Stimulated activated memory B cell treated with anti-CD40 and anti-IgM and Interleukin-4, amounts not matched to agents 10 μg/mL and 1 μg/mL and 100 μg/mL, for 72 hours (primary cell): ENCODE measurements at regions not wholly inside any gene's neighbourhood (a gene's known extent, or its start where the extent isn't known, plus 50 kb on each side); places are given as distances from the start of the nearest gene placed in this dataset.

Source experiments
- ATAC-seq: fragments of 150-1000 bp; cut with Tn5 transposase; 2 replicates; pipeline ENCODE4 v1.10.0; 2021
- H3K27ac Mint-ChIP-seq: one replicate; pipeline ENCODE4 v1.8.0; 2022; ENCODE audit warnings: mild to moderate bottlenecking, mixed read lengths
- H3K27me3 Mint-ChIP-seq: one replicate; pipeline ENCODE4 v1.8.0; 2022; ENCODE audit warnings: mixed read lengths
- H3K36me3 Mint-ChIP-seq: one replicate; pipeline ENCODE4 v1.8.0; 2022; ENCODE audit warnings: mixed read lengths
- H3K4me1 Mint-ChIP-seq: one replicate; pipeline ENCODE4 v1.8.0; 2022; ENCODE audit warnings: mixed read lengths
- H3K4me3 Mint-ChIP-seq: one replicate; pipeline ENCODE4 v1.8.0; 2022; ENCODE audit warnings: mild to moderate bottlenecking, moderate library complexity, mixed read lengths
- H3K9me3 Mint-ChIP-seq: one replicate; pipeline ENCODE4 v1.8.0; 2022; ENCODE audit warnings: mixed read lengths

DNA sequence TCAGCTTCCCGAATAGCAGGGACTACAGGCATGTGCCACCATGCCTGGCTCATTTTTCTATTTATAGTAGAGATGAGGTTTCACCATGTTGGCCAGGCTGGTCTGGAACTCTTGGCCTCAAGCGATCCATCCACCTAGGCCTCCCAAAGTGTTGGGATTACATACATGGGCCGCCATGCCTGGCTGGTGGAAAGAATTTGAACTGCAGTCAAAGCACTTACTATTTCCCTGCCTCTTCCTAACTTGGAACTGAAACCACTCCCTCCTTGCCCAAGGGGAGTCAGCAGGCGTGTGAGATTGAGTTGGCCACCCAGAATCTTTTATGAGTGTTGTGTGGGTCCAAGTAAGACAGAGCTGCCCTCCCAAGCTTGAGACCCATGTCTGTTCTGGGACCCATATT, 86.1 kb upstream of the PTPN3 start:
- Mint-ChIP-seq H3K27me3 (peaks cover 23% of the 10 kb centered on the region), H3K4me3 (no peak overlapping the region), H3K36me3 (no peaks in the 10 kb centered on the region), H3K4me1 (no peaks in the 10 kb centered on the region), H3K9me3 (no peaks in the 10 kb centered on the region), H3K27ac (no peak overlapping the region)
- ATAC-seq = no peak

DNA sequence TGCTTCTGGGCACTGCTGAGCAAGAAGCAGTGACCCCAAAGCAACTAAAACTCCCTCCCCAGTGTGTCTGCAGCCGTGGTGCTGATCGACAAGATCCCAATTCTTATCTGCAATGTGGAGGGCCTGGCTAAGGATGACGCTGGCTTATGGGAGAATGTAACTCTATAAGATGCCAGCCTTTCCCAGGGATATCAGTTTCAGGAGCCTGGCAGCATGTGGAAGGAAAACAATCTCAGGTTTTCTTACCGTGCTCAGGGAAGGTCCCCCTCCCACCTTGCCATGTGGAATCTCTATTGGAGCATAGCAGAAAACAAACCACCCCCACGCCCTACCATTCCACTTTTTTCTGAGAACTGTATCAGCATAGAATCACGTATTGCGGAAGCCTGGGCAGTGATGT, 87.7 kb upstream of the PTPN3 start:
- no peak for ATAC-seq
- Mint-ChIP-seq H3K9me3 (peaks cover 4% of the 10 kb centered on the region), H3K4me3 (no peak overlapping the region), H3K27ac (no peak overlapping the region), H3K27me3 (peaks cover 29% of the 10 kb centered on the region), H3K4me1 (no peaks in the 10 kb centered on the region), H3K36me3 (no peaks in the 10 kb centered on the region)

DNA sequence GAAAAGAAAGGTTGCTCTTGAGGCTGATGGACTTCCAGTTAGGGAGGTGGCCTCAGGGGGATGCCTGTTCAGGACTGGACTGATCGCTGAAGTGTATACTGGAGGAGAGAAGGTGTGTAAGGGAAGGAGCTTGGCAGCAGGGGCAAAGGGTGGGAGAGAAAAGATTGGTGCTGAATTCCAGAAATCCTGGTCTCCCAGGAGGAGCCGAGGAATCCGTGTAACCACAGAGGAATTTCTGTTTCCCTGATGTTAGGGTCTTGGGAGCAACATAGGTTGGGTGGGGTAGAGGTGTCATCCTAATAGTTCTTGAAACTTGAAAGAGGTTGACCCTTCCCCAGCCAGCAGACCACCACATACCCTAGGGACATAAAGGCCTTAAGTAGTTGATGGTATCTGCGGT, 88.9 kb upstream of the PTPN3 start:
- no peak overlapping the region for H3K4me3 Mint-ChIP-seq
- H3K36me3 Mint-ChIP-seq = no peaks in the 10 kb centered on the region
- ATAC-seq = no peak
- H3K9me3 Mint-ChIP-seq = peaks cover 4% of the 10 kb centered on the region
- no peak overlapping the region for H3K27ac Mint-ChIP-seq
- no peaks in the 10 kb centered on the region for H3K4me1 Mint-ChIP-seq
- peaks cover 33% of the 10 kb centered on the region for H3K27me3 Mint-ChIP-seq

DNA sequence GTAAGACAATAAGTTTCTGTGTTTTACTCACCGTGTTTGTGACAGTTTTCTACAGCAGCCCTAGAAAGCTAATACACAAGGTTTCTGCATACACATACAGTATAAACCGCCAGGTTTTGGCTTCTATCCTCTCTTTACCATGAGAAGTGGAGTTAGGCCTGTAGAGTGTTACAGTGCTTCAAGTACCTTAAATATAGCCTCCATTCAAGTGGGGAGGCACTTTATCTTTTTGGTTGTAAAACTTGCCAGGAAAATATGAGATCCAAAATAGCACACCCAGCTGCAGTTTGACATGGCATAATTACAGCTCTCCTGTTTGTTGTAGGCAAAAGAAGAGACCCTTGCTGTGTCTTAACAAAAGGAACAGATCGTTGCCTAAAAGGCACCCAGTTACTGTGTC, 90.3 kb upstream of the PTPN3 start:
- no peaks in the 10 kb centered on the region for H3K4me1 Mint-ChIP-seq

DNA sequence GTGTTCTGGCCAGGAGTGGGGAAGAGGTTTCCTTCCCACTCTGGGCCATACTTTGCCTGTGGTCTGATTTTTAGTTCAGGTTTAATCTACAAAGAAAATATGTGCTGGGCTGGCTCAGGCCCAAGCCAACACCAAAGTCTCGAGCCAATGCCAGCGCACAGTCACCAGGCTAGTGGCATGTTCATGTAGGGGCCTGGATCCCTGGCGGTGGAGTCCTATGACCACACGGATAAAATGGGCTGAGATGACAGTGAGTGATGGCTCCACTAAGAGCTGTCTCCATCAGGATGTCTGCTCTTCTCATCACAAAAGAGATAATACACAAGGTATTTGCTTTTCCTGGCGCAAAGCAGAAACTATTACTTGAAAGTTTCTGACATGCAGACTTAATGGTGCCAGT, 92.9 kb upstream of the PTPN3 start:
- Mint-ChIP-seq H3K9me3 (peaks cover 4% of the 10 kb centered on the region), H3K27ac (no peak overlapping the region), H3K4me1 (no peaks in the 10 kb centered on the region), H3K27me3 (peaks cover 33% of the 10 kb centered on the region), H3K4me3 (no peak overlapping the region), H3K36me3 (no peaks in the 10 kb centered on the region)
- no peak for ATAC-seq

More for the DNA sequence above, 90.3 kb upstream of the PTPN3 start:
- Mint-ChIP-seq H3K27me3 (peaks cover 45% of the 10 kb centered on the region), H3K27ac (no peak overlapping the region), H3K4me3 (no peak overlapping the region), H3K9me3 (peaks cover 4% of the 10 kb centered on the region), H3K36me3 (no peaks in the 10 kb centered on the region)
- ATAC-seq = no peak

DNA sequence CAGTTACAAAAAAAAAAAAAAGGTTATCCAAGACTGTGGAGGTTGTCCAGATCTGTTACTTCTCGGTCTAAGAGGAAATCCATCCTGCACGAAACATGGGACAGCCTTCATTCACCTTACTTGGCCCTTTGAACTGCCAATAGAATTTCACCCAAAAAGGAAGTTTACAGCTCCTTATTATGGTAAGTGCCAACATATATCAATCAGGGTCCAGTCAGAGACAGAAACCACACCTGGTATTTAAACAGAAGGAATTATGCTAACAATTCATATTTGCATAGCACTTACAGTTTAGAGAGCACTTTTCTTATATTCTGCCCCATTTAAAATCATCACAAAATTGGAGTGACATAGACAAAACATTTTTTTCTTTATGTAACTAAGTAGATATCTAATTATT, 93.6 kb upstream of the PTPN3 start:
- no peaks in the 10 kb centered on the region for H3K36me3 Mint-ChIP-seq

DNA sequence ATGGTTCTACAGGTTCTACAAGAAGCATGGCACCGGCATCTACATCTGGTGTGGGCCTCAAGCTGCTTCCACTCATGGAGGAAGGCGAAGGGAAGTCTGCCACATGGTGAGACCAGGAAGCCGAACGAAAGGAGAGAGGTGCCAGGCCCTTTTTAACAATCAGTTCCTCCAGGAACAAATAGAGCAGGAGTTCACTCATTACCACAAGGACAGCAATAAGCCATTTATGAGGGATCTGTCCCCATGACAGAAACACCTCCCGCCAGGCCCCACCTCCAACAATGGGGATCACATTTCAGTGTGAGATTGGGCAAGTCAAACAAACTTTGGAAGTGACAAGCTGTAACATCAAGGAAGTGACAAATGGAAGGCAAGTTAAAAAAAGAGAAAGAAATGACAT, 95.5 kb upstream of the PTPN3 start:
- no peak for ATAC-seq
- no peak overlapping the region for H3K4me3 Mint-ChIP-seq
- H3K4me1 Mint-ChIP-seq = no peaks in the 10 kb centered on the region
- H3K9me3 Mint-ChIP-seq = peaks cover 4% of the 10 kb centered on the region
- no peaks in the 10 kb centered on the region for H3K36me3 Mint-ChIP-seq
- H3K27ac Mint-ChIP-seq = no peak overlapping the region
- peaks cover 23% of the 10 kb centered on the region for H3K27me3 Mint-ChIP-seq

More for the DNA sequence above, 93.6 kb upstream of the PTPN3 start:
- Mint-ChIP-seq H3K4me1 (no peaks in the 10 kb centered on the region), H3K9me3 (peaks cover 4% of the 10 kb centered on the region), H3K27me3 (peaks cover 29% of the 10 kb centered on the region), H3K4me3 (no peak overlapping the region), H3K27ac (no peak overlapping the region)
- no peak for ATAC-seq

DNA sequence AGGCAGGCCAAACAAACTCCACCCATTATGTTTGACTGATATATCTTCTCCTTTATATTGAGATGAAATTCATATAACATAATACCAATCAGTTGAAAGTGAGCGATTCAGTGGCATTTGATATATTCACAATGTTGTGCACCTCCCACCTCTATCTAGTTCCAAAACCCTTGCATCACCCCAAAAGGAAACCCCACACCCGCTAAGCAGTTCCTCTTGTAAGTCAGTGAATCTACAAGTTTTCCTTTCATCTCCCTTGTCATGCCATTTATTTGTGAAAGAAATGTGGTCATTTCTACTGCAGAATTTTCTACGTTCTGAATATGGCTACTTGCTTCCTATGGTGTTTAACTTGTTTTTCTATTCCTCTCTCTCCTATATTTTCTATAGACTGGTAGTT, 99.4 kb upstream of the PTPN3 start:
- Mint-ChIP-seq H3K36me3 (no peaks in the 10 kb centered on the region), H3K27me3 (peaks cover 21% of the 10 kb centered on the region), H3K4me1 (no peaks in the 10 kb centered on the region), H3K4me3 (no peak overlapping the region), H3K27ac (no peak overlapping the region), H3K9me3 (no peaks in the 10 kb centered on the region)
- no peak for ATAC-seq

DNA sequence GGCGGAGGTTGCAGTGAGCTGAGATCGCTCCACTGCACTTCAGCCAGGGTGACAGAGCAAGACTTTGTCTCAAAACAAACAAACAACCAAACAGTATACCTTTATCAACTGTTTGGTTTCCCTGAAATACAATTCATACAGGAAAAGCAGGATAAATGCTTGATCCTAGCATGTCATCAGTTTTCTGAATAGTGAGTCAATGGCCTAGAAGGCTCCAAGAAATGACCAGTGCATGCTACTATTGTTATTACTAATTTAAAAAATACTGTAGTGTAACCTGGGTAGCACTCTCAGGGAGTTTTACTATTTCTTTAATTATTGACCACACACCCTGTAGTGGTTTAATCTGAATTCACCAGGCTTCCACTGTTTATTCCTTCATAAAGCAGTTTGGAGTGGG, 101.0 kb upstream of the PTPN3 start:
- Mint-ChIP-seq H3K9me3 (no peaks in the 10 kb centered on the region), H3K4me1 (no peaks in the 10 kb centered on the region), H3K4me3 (no peak overlapping the region), H3K36me3 (no peaks in the 10 kb centered on the region), H3K27me3 (peaks cover 25% of the 10 kb centered on the region), H3K27ac (no peak overlapping the region)
- no peak for ATAC-seq

DNA sequence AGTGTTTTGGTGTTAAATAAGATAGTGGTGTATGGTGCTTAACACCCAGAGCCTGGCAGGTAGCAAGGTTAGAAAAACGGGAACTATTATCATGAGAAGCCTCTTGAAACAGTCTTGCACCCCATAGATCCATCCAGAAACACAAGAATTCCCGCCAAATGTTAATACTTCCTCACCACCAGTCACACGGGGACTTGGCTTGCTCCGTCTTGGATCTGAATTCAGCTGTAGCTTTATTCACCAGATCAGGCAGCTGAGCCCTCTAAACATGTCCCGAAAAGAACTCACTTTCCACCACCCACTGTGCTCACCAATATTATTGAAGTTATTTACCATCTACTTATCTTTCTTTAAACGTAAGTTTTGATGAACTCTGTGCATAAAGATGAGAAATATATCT, 101.6 kb upstream of the PTPN3 start:
- no peak overlapping the region for H3K4me3 Mint-ChIP-seq
- no peaks in the 10 kb centered on the region for H3K9me3 Mint-ChIP-seq
- ATAC-seq = no peak
- H3K36me3 Mint-ChIP-seq = no peaks in the 10 kb centered on the region
- peaks cover 26% of the 10 kb centered on the region for H3K27me3 Mint-ChIP-seq
- no peak overlapping the region for H3K27ac Mint-ChIP-seq
- no peaks in the 10 kb centered on the region for H3K4me1 Mint-ChIP-seq

DNA sequence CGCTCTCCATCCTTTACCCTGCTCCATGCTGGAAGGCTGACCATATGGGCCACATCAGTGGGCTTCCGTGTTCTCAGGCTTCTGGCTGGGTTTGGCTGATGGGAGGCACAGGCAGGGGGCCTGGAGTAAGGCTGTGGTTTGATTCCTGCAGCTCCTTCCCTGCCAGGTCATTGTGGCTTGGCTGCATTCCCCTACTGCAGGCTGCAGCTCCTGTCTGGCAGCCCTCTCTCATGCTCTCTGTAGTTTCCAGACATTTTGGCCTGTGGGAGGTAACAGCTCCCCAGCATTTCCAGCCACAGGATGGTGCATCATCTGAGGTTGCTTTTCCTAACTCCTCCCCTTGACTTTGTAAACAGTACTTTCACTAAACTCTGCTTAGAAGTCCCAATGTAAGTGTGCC, 102.0 kb upstream of the PTPN3 start:
- Mint-ChIP-seq H3K4me1 (no peaks in the 10 kb centered on the region), H3K36me3 (no peaks in the 10 kb centered on the region), H3K27ac (no peak overlapping the region), H3K4me3 (no peak overlapping the region), H3K9me3 (no peaks in the 10 kb centered on the region), H3K27me3 (peaks cover 26% of the 10 kb centered on the region)
- ATAC-seq = no peak

DNA sequence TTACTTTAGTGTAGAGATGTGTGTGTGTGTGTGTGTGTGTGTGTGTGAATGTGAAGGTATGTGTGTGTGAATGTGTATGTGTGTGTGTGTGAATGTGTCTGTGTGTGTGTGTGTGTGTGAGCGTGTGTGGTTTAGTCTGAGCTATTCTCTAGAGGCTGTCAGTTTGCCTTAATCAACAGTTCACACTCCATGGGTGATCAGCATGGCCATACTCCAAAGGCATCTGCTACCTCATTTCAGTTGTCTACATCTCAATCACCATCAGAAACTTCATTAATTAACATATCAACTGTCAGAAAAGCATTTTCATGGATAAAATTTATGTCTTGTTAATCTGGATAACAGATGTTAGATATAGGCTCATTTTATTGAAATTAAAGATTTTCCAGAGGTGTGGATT, 103.1 kb upstream of the PTPN3 start:
- no peak for ATAC-seq
- Mint-ChIP-seq H3K4me3 (no peak overlapping the region), H3K36me3 (no peaks in the 10 kb centered on the region), H3K27ac (no peak overlapping the region), H3K27me3 (peaks cover 26% of the 10 kb centered on the region), H3K4me1 (no peaks in the 10 kb centered on the region), H3K9me3 (no peaks in the 10 kb centered on the region)

DNA sequence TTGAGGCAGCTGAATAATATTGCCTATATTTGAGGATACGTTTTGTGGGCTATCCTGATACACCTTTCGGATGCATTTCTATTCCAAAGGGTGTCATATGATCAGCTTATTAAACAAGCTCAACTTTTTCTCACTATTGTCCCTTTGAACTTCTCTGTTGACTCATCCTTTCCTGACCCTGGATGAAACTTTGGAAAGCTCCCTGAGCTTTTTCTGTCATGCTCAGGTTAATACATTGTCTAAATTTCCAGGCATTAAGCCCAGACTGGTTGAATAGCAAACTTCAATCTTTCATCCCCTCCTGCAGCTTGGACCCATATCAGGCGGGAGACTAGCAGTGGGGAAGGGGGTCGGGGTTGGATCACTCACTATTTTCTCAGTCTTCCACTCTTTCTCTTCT, 104.9 kb upstream of the PTPN3 start:
- H3K4me1 Mint-ChIP-seq = no peaks in the 10 kb centered on the region
- no peaks in the 10 kb centered on the region for H3K36me3 Mint-ChIP-seq
- no peak overlapping the region for H3K4me3 Mint-ChIP-seq
- no peak for ATAC-seq
- no peaks in the 10 kb centered on the region for H3K9me3 Mint-ChIP-seq
- H3K27ac Mint-ChIP-seq = no peak overlapping the region
- peaks cover 26% of the 10 kb centered on the region for H3K27me3 Mint-ChIP-seq

DNA sequence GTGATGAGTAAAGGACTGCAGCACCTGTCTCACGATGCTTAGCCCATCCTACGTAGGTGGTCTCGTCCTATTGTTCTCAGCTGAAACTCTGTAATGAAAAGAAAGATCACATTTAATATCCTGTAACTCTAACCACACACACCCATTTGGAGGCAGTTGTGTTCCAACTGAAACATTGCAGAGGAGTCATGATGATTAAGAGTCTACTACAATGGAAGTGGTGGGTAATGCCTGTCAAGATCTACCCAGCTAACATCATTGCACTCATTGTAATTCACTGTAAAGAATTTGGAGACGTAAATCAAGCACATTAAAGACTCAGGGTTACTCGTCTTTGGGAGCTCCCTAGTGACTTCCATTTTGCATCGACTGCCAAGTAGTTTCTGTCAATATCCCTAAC, 106.0 kb upstream of the PTPN3 start:
- no peak for ATAC-seq
- Mint-ChIP-seq H3K4me3 (no peak overlapping the region), H3K36me3 (no peaks in the 10 kb centered on the region), H3K27me3 (peaks cover 26% of the 10 kb centered on the region), H3K9me3 (no peaks in the 10 kb centered on the region), H3K27ac (no peak overlapping the region), H3K4me1 (no peaks in the 10 kb centered on the region)

DNA sequence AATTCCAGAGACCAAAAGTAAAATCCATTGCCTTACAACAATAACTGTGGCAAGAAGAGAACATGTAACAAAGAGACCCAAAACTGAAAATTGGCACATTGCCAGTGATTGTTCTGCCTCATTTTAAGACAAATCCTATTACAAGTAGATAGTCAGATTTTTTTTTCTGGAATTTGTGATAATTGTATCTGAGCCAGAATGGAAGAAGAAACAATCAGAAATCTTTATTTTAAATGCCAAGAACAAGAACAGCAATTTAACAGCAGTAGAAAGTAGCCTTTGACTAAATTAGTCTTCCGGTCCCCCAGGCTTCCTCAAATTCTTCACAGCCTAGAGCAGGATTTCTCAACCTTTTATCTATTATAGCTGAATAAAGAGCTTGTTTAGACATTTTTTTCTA, 106.7 kb upstream of the PTPN3 start:
- Mint-ChIP-seq H3K27me3 (peaks cover 26% of the 10 kb centered on the region), H3K4me3 (no peak overlapping the region), H3K27ac (no peak overlapping the region), H3K36me3 (no peaks in the 10 kb centered on the region), H3K9me3 (no peaks in the 10 kb centered on the region), H3K4me1 (no peaks in the 10 kb centered on the region)
- ATAC-seq = no peak

DNA sequence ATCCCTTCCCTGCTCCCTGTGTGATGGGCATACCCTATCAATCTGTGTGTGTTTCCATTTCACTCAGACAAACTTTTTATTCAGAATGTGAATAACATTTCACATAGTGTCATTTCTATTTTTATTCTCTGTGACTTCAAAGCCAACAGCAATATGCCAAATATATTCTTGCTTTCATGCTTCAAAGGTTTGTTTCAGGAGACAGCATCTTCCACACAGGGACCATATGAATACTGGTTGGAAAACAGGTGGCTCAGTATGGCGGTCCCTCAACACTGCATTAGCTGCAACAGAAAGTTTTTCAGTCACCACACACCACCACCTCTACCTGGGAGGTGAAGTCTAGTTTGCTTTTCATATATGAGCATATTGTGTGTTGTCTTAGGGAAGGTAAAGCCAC, 111.0 kb upstream of the PTPN3 start:
- Mint-ChIP-seq H3K9me3 (no peaks in the 10 kb centered on the region), H3K27me3 (peaks cover 2% of the 10 kb centered on the region), H3K4me3 (no peak overlapping the region), H3K4me1 (no peaks in the 10 kb centered on the region), H3K36me3 (no peaks in the 10 kb centered on the region), H3K27ac (no peak overlapping the region)
- no peak for ATAC-seq

DNA sequence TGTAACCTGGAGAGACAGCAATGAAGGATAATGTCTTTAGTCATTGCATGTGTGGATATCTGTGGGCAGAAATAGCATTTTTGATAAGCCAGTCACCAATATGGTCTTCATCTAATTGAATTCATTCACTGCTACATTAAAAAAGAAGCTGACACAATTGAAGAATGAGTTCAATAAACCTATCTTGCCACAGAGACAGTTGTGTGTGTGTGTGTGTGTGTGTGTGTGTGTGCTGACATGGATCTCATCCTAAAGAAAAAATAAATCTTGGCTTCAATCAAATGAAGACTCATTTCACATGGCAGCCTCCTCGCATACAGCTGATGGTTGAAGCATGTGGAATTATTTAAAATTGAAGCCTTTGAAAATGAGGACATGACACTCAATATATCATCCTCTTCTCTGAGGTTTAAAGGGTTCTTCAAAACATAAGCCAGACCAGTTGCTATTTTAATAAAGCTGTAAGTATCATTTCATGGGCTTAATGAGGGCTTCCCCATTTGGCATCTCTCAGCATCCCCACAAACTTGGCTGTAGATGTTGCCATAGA, 118.5 kb upstream of the PTPN3 start:
- Mint-ChIP-seq H3K27ac (no peak overlapping the region), H3K9me3 (no peaks in the 10 kb centered on the region), H3K36me3 (no peaks in the 10 kb centered on the region), H3K27me3 (peaks cover 3% of the 10 kb centered on the region), H3K4me1 (no peaks in the 10 kb centered on the region), H3K4me3 (no peak overlapping the region)
- ATAC-seq = no peak
